ENCODE measurements at regions not wholly inside any gene's neighbourhood (a gene's known extent, or its start where the extent isn't known, plus 50 kb on each side); places are given as distances from the start of the nearest gene placed in this dataset.
A peak's percentile ranks its signal among the peaks of the same experiment; 100 is the strongest.

GRCh38 chr6:40312213-40313015 lies 274.8 kb downstream of the LRFN2 start:
- DNase-seq: no peak

- DNase-seq: peak; percentile 5
Observed at GRCh38 chr6:40308533-40309306, 278.4 kb downstream of the LRFN2 start.

- DNase-seq: no peak
Observed at GRCh38 chr6:40307712-40308111, 279.5 kb downstream of the LRFN2 start.

GRCh38 chr6:40302856-40303454 lies 284.2 kb downstream of the LRFN2 start:
- DNase-seq: no peak

- DNase-seq: no peak
Observed at GRCh38 chr6:40299681-40300080, 287.5 kb downstream of the LRFN2 start.

GRCh38 chr6:40298207-40298606 lies 289.0 kb downstream of the LRFN2 start:
- DNase-seq: no peak

- DNase-seq: peak; percentile 95
Observed at GRCh38 chr6:40295251-40295950, 291.8 kb downstream of the LRFN2 start.

GRCh38 chr6:40293460-40294185 lies 293.5 kb downstream of the LRFN2 start:
- peak; percentile 51 for DNase-seq

GRCh38 chr6:40293060-40293459 lies 294.1 kb downstream of the LRFN2 start:
- DNase-seq: no peak

- no peak for DNase-seq
Observed at GRCh38 chr6:40290816-40291215, 296.3 kb downstream of the LRFN2 start.

GRCh38 chr6:40288919-40289318 lies 298.2 kb downstream of the LRFN2 start:
- DNase-seq: no peak

GRCh38 chr6:40287296-40287850 lies 299.8 kb downstream of the LRFN2 start:
- no peak for DNase-seq

- DNase-seq: no peak
Observed at GRCh38 chr6:40286721-40287120, 300.4 kb downstream of the LRFN2 start.

GRCh38 chr6:40285996-40286395 lies 301.2 kb downstream of the LRFN2 start:
- no peak for DNase-seq

- no peak for DNase-seq
Observed at GRCh38 chr6:40285535-40285934, 301.6 kb downstream of the LRFN2 start.

GRCh38 chr6:40282986-40283385 lies 304.2 kb downstream of the LRFN2 start:
- DNase-seq: no peak

GRCh38 chr6:40281402-40281801 lies 305.8 kb downstream of the LRFN2 start:
- DNase-seq: no peak

- DNase-seq: peak; percentile 42
Observed at GRCh38 chr6:40280231-40280630, 306.9 kb downstream of the LRFN2 start.

GRCh38 chr6:40276141-40276540 lies 311.0 kb downstream of the LRFN2 start:
- DNase-seq: peak; percentile 90

- DNase-seq: peak; percentile 14
Observed at GRCh38 chr6:40274058-40274457, 313.1 kb downstream of the LRFN2 start.

- DNase-seq: no peak
Observed at GRCh38 chr6:40268614-40269013, 318.6 kb downstream of the LRFN2 start.

GRCh38 chr6:40268166-40268565 lies 319.0 kb downstream of the LRFN2 start:
- no peak for DNase-seq
